ENCODE measurements at regions not wholly inside any gene's neighbourhood (a gene's known extent, or its start where the extent isn't known, plus 50 kb on each side); places are given as distances from the start of the nearest gene placed in this dataset.

- H3K4me3 ChIP-seq (ENCODE audit: low read depth, low read length), result no peak overlapping the region
- no peak for TF ChIP-seq CTCF (conservative IDR thresholded peaks at IDR 0.05; ENCODE audit: low read depth, low read length)
- DNase-seq (ENCODE audit: low read depth), result no peak
These were observed 95.2 kb upstream of the PTER start for GRCh38 chr10:16341637-16342036.

- no peak for TF ChIP-seq CTCF (conservative IDR thresholded peaks at IDR 0.05; ENCODE audit: low read depth, low read length)
- no peak for DNase-seq (ENCODE audit: low read depth)
- no peak overlapping the region for H3K4me3 ChIP-seq (ENCODE audit: low read depth, low read length)
These were observed 87.9 kb upstream of the PTER start for GRCh38 chr10:16348891-16349290.

GRCh38 chr10:16352146-16352545 lies 84.7 kb upstream of the PTER start:
- no peak for DNase-seq (ENCODE audit: low read depth)
- TF ChIP-seq CTCF (conservative IDR thresholded peaks at IDR 0.05; ENCODE audit: low read depth, low read length), result no peak
- no peak overlapping the region for H3K4me3 ChIP-seq (ENCODE audit: low read depth, low read length)

GRCh38 chr10:16360001-16360400 lies 76.8 kb upstream of the PTER start:
- TF ChIP-seq CTCF (conservative IDR thresholded peaks at IDR 0.05; ENCODE audit: low read depth, low read length), result no peak
- DNase-seq (ENCODE audit: low read depth), result no peak
- no peak overlapping the region for H3K4me3 ChIP-seq (ENCODE audit: low read depth, low read length)

- H3K4me3 ChIP-seq (ENCODE audit: low read depth, low read length), result no peak overlapping the region
- TF ChIP-seq CTCF (conservative IDR thresholded peaks at IDR 0.05; ENCODE audit: low read depth, low read length), result no peak
These were observed 76.4 kb upstream of the PTER start for GRCh38 chr10:16360425-16360824.

GRCh38 chr10:16361086-16361485 lies 75.7 kb upstream of the PTER start:
- no peak for TF ChIP-seq CTCF (conservative IDR thresholded peaks at IDR 0.05; ENCODE audit: low read depth, low read length)
- no peak for DNase-seq (ENCODE audit: low read depth)
- no peak overlapping the region for H3K4me3 ChIP-seq (ENCODE audit: low read depth, low read length)

More at GRCh38 chr10:16360425-16360824, 76.4 kb upstream of the PTER start:
- no peak for DNase-seq (ENCODE audit: low read depth)

GRCh38 chr10:16363741-16364140 lies 73.1 kb upstream of the PTER start:
- H3K4me3 ChIP-seq (ENCODE audit: low read depth, low read length), result no peak overlapping the region
- TF ChIP-seq CTCF (conservative IDR thresholded peaks at IDR 0.05; ENCODE audit: low read depth, low read length), result no peak
- DNase-seq (ENCODE audit: low read depth), result no peak
